Stomach (tissue), 8 donors: ENCODE measurements at regions not wholly inside any gene's neighbourhood (a gene's known extent, or its start where the extent isn't known, plus 50 kb on each side); places are given as distances from the start of the nearest gene placed in this dataset.

Experiments
- DNase-seq, 2 donors: peaks; one replicate each; pipeline versions ENCODE4 v3.0.0 to v3.0.0-alpha.2; 2013 to 2019
- H3K27ac ChIP-seq, 5 donors: fragments of 200-600 bp in 4 of 5; sonication (generic) in 4 of 5; one replicate each; pipeline ENCODE4 v1.5.1; 2013 to 2019; ENCODE audit warnings: mild to moderate bottlenecking in 1 of 5, moderate library complexity in 1 of 5
- H3K27me3 ChIP-seq, 3 donors: fragments of 200-600 bp; sonication (generic); one replicate each; pipeline ENCODE4 v1.5.1; 2017 to 2019; ENCODE audit warnings: mixed run types in 1 of 3
- H3K36me3 ChIP-seq, 4 donors: fragments of 200-600 bp; sonication (generic); 1 replicate in 3 of 4; 2 replicates in 1 of 4; pipeline ENCODE4 v1.5.1; 2016 to 2019
- H3K4me1 ChIP-seq, 4 donors: fragments of 200-600 bp; sonication (generic); one replicate each; pipeline ENCODE4 v1.5.1; 2016 to 2019
- H3K4me3 ChIP-seq, 4 donors: fragments of 200-600 bp; sonication (generic) in 3 of 4; one replicate each; pipeline ENCODE4 v1.5.1; 2016 to 2019; ENCODE audit warnings: mild to moderate bottlenecking in 1 of 4
- H3K9me3 ChIP-seq, 4 donors: fragments of 200-600 bp; sonication (generic); one replicate each; pipeline ENCODE4 v1.5.1; 2016 to 2019
- CTCF ChIP-seq, 7 experiments: fragments of 450-650 bp in 4 of 7; fragments of 200-600 bp in 3 of 7; sonication (generic) in 3 of 7; IDR thresholded peaks; one replicate each; pipeline ENCODE4 v1.5.1; 2016 to 2019; ENCODE audit warnings: antibody characterized with exemption in 7 of 7, control low read depth in 2 of 7, mild to moderate bottlenecking in 1 of 7
- EP300 ChIP-seq: sonication (generic); formaldehyde crosslinking; IDR thresholded peaks from one replicate; pipeline ENCODE4 v1.6.1; 2017; ENCODE audit warnings: antibody characterized with exemption
- POLR2A ChIP-seq, 4 donors: fragments of 450-650 bp; IDR thresholded peaks; one replicate each; pipeline ENCODE4 v1.6.1; 2016; ENCODE audit warnings: antibody characterized with exemption in 4 of 4, control low read depth in 2 of 4, mild to moderate bottlenecking in 1 of 4, moderate library complexity in 1 of 4
- POLR2AphosphoS5 ChIP-seq, 3 donors: sonication (generic); formaldehyde crosslinking; IDR thresholded peaks; one replicate each; pipeline ENCODE4 v1.6.1; 2016; ENCODE audit warnings: antibody characterized with exemption in 3 of 3
- WGBS, 5 donors: extraction: QIAGEN DNeasy Blood & Tissue Kit in 3 of 5; methylation state at CpG; one replicate each; pipeline versions ENCODE4 v1.1.5 to v1.1.7; 2013 to 2018; 5-methylcytosine and 5-hydroxymethylcytosine counted together
- intact Hi-C: fragments of 100-400 bp; cut with DNase I; formaldehyde crosslinking; loops from one replicate; pipeline ENCODE4 v1.15.1; 2023; ENCODE audit warnings: low total_unique reads
- donor health status: healthy with polysubstance abuse.
- donor health status: Bipolar disorder and iron deficiency.
- donor health status: healthy.

GRCh38 chr11:70661761-70662501 is 263.6 kb downstream of the CTTN start:
- Histone ChIP-seq H3K4me3 (peak overlapping the region; percentile 22 to 40 (median 28)), H3K27me3 (peaks cover 0 to 65% (median 5%) of the 10 kb centered on the region in 3 donors), H3K36me3 (peaks cover 0 to 7% (median 0%) of the 10 kb centered on the region in 4 donors), H3K9me3 (no peaks in the 10 kb centered on the region), H3K27ac (no peak overlapping the region), H3K4me1 (peaks cover 8 to 17% (median 11%) of the 10 kb centered on the region in 4 donors)
- peak in 1 of 2 donors; percentile 52 for DNase-seq
- no peak for TF ChIP-seq POLR2A (IDR thresholded peaks at IDR 0.05)
- no peak for TF ChIP-seq EP300
- WGBS, 5 donors, result 36 to 58% (median 40%) methylated on average over 27 to 54 of the region's 54 CpGs
- intact Hi-C loops, result no loop called here

- no peak overlapping the region for H3K4me3 ChIP-seq
- 36 to 59% (median 49%) methylated on average over 15 of the region's 15 CpGs for WGBS, 5 donors
These were observed 264.4 kb downstream of the CTTN start for GRCh38 chr11:70662691-70663098.

GRCh38 chr11:70663815-70664214 is 265.5 kb downstream of the CTTN start:
- intact Hi-C loops, result no loop called here
- 69 to 89% (median 86%) methylated on average over 2 to 5 of the region's 5 CpGs for WGBS, 5 donors

More at GRCh38 chr11:70662691-70663098, 264.4 kb downstream of the CTTN start:
- Histone ChIP-seq H3K27me3 (peaks cover 0 to 65% (median 5%) of the 10 kb centered on the region in 3 donors), H3K9me3 (no peaks in the 10 kb centered on the region), H3K36me3 (peaks cover 0 to 7% (median 0%) of the 10 kb centered on the region in 4 donors), H3K4me1 (peaks cover 8 to 17% (median 11%) of the 10 kb centered on the region in 4 donors), H3K27ac (no peak overlapping the region)
- intact Hi-C loops, result no loop called here
- TF ChIP-seq POLR2AphosphoS5 (IDR thresholded peaks at IDR 0.05), result no peak
- no peak for TF ChIP-seq POLR2A (IDR thresholded peaks at IDR 0.05)
- no peak for TF ChIP-seq EP300
- TF ChIP-seq CTCF (IDR thresholded peaks at IDR 0.05), result no peak
- peak in 1 of 2 donors; percentile 23 for DNase-seq

GRCh38 chr11:70666311-70666710 is 268.0 kb downstream of the CTTN start:
- Histone ChIP-seq H3K9me3 (no peaks in the 10 kb centered on the region), H3K27ac (no peak overlapping the region), H3K4me3 (no peak overlapping the region), H3K36me3 (peaks cover 0 to 6% (median 2%) of the 10 kb centered on the region in 4 donors), H3K4me1 (peaks cover 8 to 17% (median 11%) of the 10 kb centered on the region in 4 donors), H3K27me3 (peaks cover 0 to 59% (median 5%) of the 10 kb centered on the region in 3 donors)
- WGBS, 5 donors, result 88 to 95% (median 89%) methylated on average over 7 to 8 of the region's 8 CpGs
- intact Hi-C loops, result no loop called here
- DNase-seq, result no peak
- TF ChIP-seq CTCF (IDR thresholded peaks at IDR 0.05) (no peak), POLR2AphosphoS5 (IDR thresholded peaks at IDR 0.05) (no peak), EP300 (no peak), POLR2A (IDR thresholded peaks at IDR 0.05) (no peak)

More at GRCh38 chr11:70663815-70664214, 265.5 kb downstream of the CTTN start:
- H3K27me3 ChIP-seq, result peaks cover 0 to 65% (median 5%) of the 10 kb centered on the region in 3 donors
- H3K4me3 ChIP-seq, result no peak overlapping the region
- no peak for DNase-seq
- H3K4me1 ChIP-seq, result peaks cover 8 to 17% (median 11%) of the 10 kb centered on the region in 4 donors
- TF ChIP-seq CTCF (IDR thresholded peaks at IDR 0.05) (no peak), EP300 (no peak), POLR2AphosphoS5 (IDR thresholded peaks at IDR 0.05) (no peak)
- H3K9me3 ChIP-seq, result no peaks in the 10 kb centered on the region
- no peak overlapping the region for H3K27ac ChIP-seq
- H3K36me3 ChIP-seq, result peaks cover 0 to 7% (median 3%) of the 10 kb centered on the region in 4 donors

- WGBS, 5 donors, result 68 to 82% (median 76%) methylated on average over 4 of the region's 4 CpGs
These were observed 269.4 kb downstream of the CTTN start for GRCh38 chr11:70667767-70668166.

More at GRCh38 chr11:70667767-70668166, 269.4 kb downstream of the CTTN start:
- no peak overlapping the region for H3K4me3 ChIP-seq
- H3K27ac ChIP-seq, result no peak overlapping the region
- H3K9me3 ChIP-seq, result no peaks in the 10 kb centered on the region
- peaks cover 0 to 6% (median 2%) of the 10 kb centered on the region in 4 donors for H3K36me3 ChIP-seq
- H3K27me3 ChIP-seq, result peaks cover 0 to 44% (median 0%) of the 10 kb centered on the region in 3 donors
- no peak for DNase-seq
- TF ChIP-seq CTCF (IDR thresholded peaks at IDR 0.05), result no peak
- no peak for TF ChIP-seq POLR2AphosphoS5 (IDR thresholded peaks at IDR 0.05)
- TF ChIP-seq EP300, result no peak
- TF ChIP-seq POLR2A (IDR thresholded peaks at IDR 0.05), result no peak
- peaks cover 0 to 3% (median 1%) of the 10 kb centered on the region in 4 donors for H3K4me1 ChIP-seq
- intact Hi-C loops, result no loop called here
